HEK293T (cell line): ENCODE measurements at regions not wholly inside any gene's neighbourhood (a gene's known extent, or its start where the extent isn't known, plus 50 kb on each side); places are given as distances from the start of the nearest gene placed in this dataset.

Experiments used
- CTCF ChIA-PET: fragments of 350-600 bp; formaldehyde crosslinking; extraction: SDS; loops from one replicate; lab custom pipeline; 2021; ENCODE audit warnings: antibody characterized with exemption, inconsistent platforms; lab: Yijun Ruan, JAX
- POLR2A ChIA-PET: fragments of 350-600 bp; formaldehyde crosslinking; extraction: SDS; loops from one replicate; lab custom pipeline; 2020; ENCODE audit warnings: antibody characterized with exemption, inconsistent platforms; lab: Yijun Ruan, JAX
- DNase-seq: peaks from one replicate; pipeline ENCODE4 v3.0.0; 2012; ENCODE audit warnings: mixed read lengths; ENCODE audit errors: extremely low spot score
- FOXK2 ChIP-seq: fragments of 450-650 bp; IDR thresholded peaks from 2 replicates; pipeline ENCODE4 v1.6.1; 2016; ENCODE audit warnings: mild to moderate bottlenecking
- FOXM1 ChIP-seq: fragments of 450-650 bp; IDR thresholded peaks from 2 replicates; pipeline ENCODE4 v1.6.1; 2017; ENCODE audit warnings: mild to moderate bottlenecking, borderline replicate concordance
- SP1 ChIP-seq: fragments of 450-650 bp; IDR thresholded peaks from 2 replicates; pipeline ENCODE4 v1.6.1; 2017

DNA sequence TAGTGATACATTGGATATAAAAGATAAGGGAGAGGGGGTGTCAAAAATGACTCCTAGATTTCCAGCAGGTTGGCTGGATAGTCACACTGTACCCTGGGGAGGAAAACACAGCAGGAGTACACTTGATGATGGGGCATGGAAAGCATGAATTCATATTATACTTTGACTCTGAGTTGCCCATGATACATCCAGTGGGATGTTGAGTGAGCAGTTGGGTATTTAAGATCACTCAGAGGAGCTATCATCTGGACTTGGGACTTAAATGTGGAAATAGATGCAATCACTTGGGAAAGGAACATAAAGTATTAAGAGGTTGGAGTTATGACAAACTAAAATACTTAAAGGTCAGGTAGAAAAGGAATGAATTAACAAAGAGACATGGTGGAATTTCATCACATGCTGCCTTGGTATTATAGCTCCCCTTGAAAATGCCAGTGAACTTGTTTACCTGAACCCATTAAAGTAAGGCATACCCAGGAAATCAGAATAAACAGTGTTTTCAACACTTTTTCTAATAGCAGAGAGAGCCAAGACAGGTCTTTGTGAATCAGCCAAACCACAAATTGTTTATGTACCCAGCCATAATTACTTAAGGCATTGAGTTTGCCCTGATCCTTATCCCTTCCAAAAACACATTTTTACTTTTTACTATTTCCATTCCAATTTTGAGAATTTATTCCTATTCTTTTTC, 49.9 kb upstream of the ABI3BP start:
- no peak for DNase-seq
- CTCF ChIA-PET, result interaction anchor here (1.2 kb wide), 1 partner anchor 108 kb away, joined by 3 read pairs; no protein-coding TSS in a partner anchor
- POLR2A ChIA-PET, result no interaction called here
- TF ChIP-seq FOXM1 (no peak), FOXK2 (no peak), SP1 (no peak)
